HL-60 (cell line): ENCODE measurements at regions not wholly inside any gene's neighbourhood (a gene's known extent, or its start where the extent isn't known, plus 50 kb on each side); places are given as distances from the start of the nearest gene placed in this dataset.

ENCODE experiments used
- DNase-seq, 2 experiments: peaks; one replicate each; pipeline ENCODE4 v3.0.0-alpha.2; 2010 to 2020; ENCODE audit warnings: low read depth in 1 of 2, low spot score in 1 of 2
- H3K27ac ChIP-seq: fragments of 250-450 bp; sonication (Bioruptor Pico); replicated peaks from 2 replicates; pipeline ENCODE4 v1.5.1; 2020; ENCODE audit warnings: mild to moderate bottlenecking, moderate library complexity
- H3K27me3 ChIP-seq: fragments of 250-450 bp; sonication (Bioruptor Pico); 2 replicates; pipeline ENCODE4 v1.5.1; 2021; ENCODE audit warnings: mild to moderate bottlenecking, moderate library complexity; ENCODE audit not compliant: insufficient read depth, poor library complexity, severe bottlenecking
- H3K4me3 ChIP-seq: replicated peaks from 2 replicates; pipeline ENCODE4 v1.5.1; 2011; ENCODE audit warnings: mild to moderate bottlenecking, control low read depth, low read length; ENCODE audit not compliant: insufficient read depth
- GABPA ChIP-seq: IDR thresholded peaks from 2 replicates; pipeline ENCODE4 v1.6.1; 2012; ENCODE audit warnings: low read depth
- POLR2AphosphoS5 ChIP-seq: IDR thresholded peaks from 2 replicates; pipeline ENCODE4 v1.6.1; 2012; ENCODE audit warnings: low read depth
- SPI1 ChIP-seq: IDR thresholded peaks from 2 replicates; pipeline ENCODE4 v1.6.1; 2012; ENCODE audit warnings: low read depth, mild to moderate bottlenecking, borderline replicate concordance
- TF ChIP-seq, protein P1 (sequence below): IDR thresholded peaks from 2 replicates; pipeline ENCODE4 v1.6.1; 2012; ENCODE audit warnings: low read depth; ENCODE audit not compliant: insufficient replicate concordance
- TF ChIP-seq, protein P2 (sequence below): IDR thresholded peaks from one replicate; pipeline ENCODE4 v1.5.1; 2011; ENCODE audit warnings: low read length, control low read depth, inconsistent platforms; ENCODE audit not compliant: insufficient read depth

DNA sequence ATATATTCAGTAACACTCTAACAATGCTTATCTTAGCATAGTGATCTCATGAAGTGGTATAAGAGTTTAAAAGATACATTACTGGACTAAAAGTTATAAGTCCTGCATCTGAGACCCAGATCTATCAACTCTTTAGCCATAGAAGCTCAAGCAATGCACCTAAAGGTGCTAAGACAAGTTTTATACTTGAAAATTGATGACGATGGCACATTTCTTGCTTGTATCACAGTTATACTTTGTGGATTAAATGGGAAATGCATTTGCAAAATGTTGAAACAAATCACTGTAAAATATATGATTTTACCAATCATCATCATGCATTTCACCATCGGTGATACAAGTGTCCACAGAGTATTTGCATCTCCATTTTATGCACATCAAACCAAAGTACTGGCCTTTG, 525.3 kb upstream of the ZNF385D start:
- no peak for DNase-seq
- TF ChIP-seq POLR2AphosphoS5 = no peak
- TF ChIP-seq SPI1 = no peak
- no peak for TF ChIP-seq GABPA
- TF ChIP-seq, protein P1, sequence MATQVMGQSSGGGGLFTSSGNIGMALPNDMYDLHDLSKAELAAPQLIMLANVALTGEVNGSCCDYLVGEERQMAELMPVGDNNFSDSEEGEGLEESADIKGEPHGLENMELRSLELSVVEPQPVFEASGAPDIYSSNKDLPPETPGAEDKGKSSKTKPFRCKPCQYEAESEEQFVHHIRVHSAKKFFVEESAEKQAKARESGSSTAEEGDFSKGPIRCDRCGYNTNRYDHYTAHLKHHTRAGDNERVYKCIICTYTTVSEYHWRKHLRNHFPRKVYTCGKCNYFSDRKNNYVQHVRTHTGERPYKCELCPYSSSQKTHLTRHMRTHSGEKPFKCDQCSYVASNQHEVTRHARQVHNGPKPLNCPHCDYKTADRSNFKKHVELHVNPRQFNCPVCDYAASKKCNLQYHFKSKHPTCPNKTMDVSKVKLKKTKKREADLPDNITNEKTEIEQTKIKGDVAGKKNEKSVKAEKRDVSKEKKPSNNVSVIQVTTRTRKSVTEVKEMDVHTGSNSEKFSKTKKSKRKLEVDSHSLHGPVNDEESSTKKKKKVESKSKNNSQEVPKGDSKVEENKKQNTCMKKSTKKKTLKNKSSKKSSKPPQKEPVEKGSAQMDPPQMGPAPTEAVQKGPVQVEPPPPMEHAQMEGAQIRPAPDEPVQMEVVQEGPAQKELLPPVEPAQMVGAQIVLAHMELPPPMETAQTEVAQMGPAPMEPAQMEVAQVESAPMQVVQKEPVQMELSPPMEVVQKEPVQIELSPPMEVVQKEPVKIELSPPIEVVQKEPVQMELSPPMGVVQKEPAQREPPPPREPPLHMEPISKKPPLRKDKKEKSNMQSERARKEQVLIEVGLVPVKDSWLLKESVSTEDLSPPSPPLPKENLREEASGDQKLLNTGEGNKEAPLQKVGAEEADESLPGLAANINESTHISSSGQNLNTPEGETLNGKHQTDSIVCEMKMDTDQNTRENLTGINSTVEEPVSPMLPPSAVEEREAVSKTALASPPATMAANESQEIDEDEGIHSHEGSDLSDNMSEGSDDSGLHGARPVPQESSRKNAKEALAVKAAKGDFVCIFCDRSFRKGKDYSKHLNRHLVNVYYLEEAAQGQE = no peak
- TF ChIP-seq, protein P2, sequence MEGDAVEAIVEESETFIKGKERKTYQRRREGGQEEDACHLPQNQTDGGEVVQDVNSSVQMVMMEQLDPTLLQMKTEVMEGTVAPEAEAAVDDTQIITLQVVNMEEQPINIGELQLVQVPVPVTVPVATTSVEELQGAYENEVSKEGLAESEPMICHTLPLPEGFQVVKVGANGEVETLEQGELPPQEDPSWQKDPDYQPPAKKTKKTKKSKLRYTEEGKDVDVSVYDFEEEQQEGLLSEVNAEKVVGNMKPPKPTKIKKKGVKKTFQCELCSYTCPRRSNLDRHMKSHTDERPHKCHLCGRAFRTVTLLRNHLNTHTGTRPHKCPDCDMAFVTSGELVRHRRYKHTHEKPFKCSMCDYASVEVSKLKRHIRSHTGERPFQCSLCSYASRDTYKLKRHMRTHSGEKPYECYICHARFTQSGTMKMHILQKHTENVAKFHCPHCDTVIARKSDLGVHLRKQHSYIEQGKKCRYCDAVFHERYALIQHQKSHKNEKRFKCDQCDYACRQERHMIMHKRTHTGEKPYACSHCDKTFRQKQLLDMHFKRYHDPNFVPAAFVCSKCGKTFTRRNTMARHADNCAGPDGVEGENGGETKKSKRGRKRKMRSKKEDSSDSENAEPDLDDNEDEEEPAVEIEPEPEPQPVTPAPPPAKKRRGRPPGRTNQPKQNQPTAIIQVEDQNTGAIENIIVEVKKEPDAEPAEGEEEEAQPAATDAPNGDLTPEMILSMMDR = no peak
- Histone ChIP-seq H3K27me3 (no peaks in the 10 kb centered on the region), H3K4me3 (no peak overlapping the region), H3K27ac (no peak overlapping the region)

DNA sequence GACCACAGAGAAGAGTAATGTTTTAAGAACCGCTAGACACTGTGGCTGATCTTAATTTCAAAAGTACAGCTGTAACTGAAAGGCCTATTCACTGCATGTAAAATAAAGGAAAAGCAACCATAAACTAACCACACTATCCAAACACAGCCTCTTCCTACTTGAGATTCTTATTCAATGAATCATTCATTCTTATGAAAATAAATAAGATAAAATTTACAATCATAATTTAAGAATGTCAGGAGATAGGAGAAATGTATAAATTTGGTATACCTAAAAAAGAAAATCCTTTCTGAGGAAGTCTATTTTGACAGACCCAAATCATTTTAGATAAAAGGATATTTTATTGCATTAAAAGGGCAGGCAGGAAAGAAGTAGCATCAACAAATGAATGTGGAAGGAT, 533.5 kb upstream of the ZNF385D start:
- no peak overlapping the region for H3K27ac ChIP-seq
- no peak for DNase-seq
- no peaks in the 10 kb centered on the region for H3K27me3 ChIP-seq
- H3K4me3 ChIP-seq = no peak overlapping the region
- TF ChIP-seq POLR2AphosphoS5 (no peak), SPI1 (no peak), GABPA (no peak)
- TF ChIP-seq, protein P2 = no peak
- TF ChIP-seq, protein P1 = no peak

DNA sequence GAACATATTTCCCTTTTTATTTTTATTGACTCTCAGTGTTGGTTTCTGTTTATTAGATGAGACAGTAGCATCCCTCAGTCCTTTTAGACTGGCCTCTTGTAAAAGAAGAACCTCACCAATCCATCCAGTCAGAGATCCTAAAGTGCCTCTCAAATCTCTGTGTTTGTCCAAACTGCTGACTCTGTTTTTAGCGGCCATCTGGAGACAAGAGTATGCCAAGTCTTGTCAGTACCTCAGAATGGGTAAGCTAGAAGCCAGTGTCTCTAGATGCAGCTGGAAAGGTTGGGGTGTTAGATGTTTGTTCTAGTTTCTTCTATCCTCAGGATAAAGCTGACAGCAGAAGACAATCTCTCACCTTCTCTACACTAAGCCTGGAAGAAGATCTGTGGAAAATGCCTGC, 537.7 kb upstream of the ZNF385D start:
- no peak overlapping the region for H3K4me3 ChIP-seq
- TF ChIP-seq GABPA (no peak), SPI1 (no peak), POLR2AphosphoS5 (no peak)
- TF ChIP-seq, protein P1 = no peak
- TF ChIP-seq, protein P2 = no peak
- no peak for DNase-seq
- no peaks in the 10 kb centered on the region for H3K27me3 ChIP-seq
- H3K27ac ChIP-seq = no peak overlapping the region
